ENCODE measurements at regions not wholly inside any gene's neighbourhood (a gene's known extent, or its start where the extent isn't known, plus 50 kb on each side); places are given as distances from the start of the nearest gene placed in this dataset.

- Histone ChIP-seq H3K9me3 (ENCODE audit: insufficient read depth, low read depth, low read length) (no peaks in the 10 kb centered on the region), H3K36me3 (ENCODE audit: insufficient read depth, low read length) (no peaks in the 10 kb centered on the region), H3K9ac (ENCODE audit: low read depth, low read length) (no peak overlapping the region), H3K4me1 (ENCODE audit: insufficient read depth, low read length) (peaks cover 12% of the 10 kb centered on the region), H3K4me3 (ENCODE audit: low read length) (no peak overlapping the region), H3K27me3 (ENCODE audit: insufficient read depth, low read length) (0 out of 2 replicates have a peak, but pooled peaks cover 1% of the 10 kb centered on the region), H3K27ac (ENCODE audit: low read depth, low read length) (no peak overlapping the region)
- 93% methylated on average over 19 of the region's 19 CpGs for WGBS
Observed at GRCh38 chr2:128374711-128375413, 56.2 kb upstream of the HS6ST1 start.

- WGBS = 91% methylated on average over 6 of the region's 7 CpGs
- Histone ChIP-seq H3K27ac (ENCODE audit: low read depth, low read length) (no peak overlapping the region), H3K36me3 (ENCODE audit: insufficient read depth, low read length) (no peaks in the 10 kb centered on the region), H3K27me3 (ENCODE audit: insufficient read depth, low read length) (0 out of 2 replicates have a peak, but pooled peaks cover 5% of the 10 kb centered on the region), H3K4me1 (ENCODE audit: insufficient read depth, low read length) (peaks cover 10% of the 10 kb centered on the region; the same call in 1 of the 2 replicates), H3K9ac (ENCODE audit: low read depth, low read length) (no peak overlapping the region), H3K9me3 (ENCODE audit: insufficient read depth, low read depth, low read length) (no peaks in the 10 kb centered on the region), H3K4me3 (ENCODE audit: low read length) (no peak overlapping the region)
Observed at GRCh38 chr2:128375454-128375853, 56.8 kb upstream of the HS6ST1 start.

- H3K4me3 ChIP-seq (ENCODE audit: low read length) = no peak overlapping the region
- 0 out of 2 replicates have a peak, but pooled peaks cover 5% of the 10 kb centered on the region for H3K27me3 ChIP-seq (ENCODE audit: insufficient read depth, low read length)
- 83% methylated on average over 17 of the region's 17 CpGs for WGBS
- no peak overlapping the region for H3K27ac ChIP-seq (ENCODE audit: low read depth, low read length)
- no peaks in the 10 kb centered on the region for H3K36me3 ChIP-seq (ENCODE audit: insufficient read depth, low read length)
- no peaks in the 10 kb centered on the region for H3K9me3 ChIP-seq (ENCODE audit: insufficient read depth, low read depth, low read length)
- H3K4me1 ChIP-seq (ENCODE audit: insufficient read depth, low read length) = peaks cover 15% of the 10 kb centered on the region; the same call in 1 of the 2 replicates
- H3K9ac ChIP-seq (ENCODE audit: low read depth, low read length) = no peak overlapping the region
Observed at GRCh38 chr2:128376241-128377041, 57.8 kb upstream of the HS6ST1 start.

- WGBS = 93% methylated on average over 16 of the region's 16 CpGs
- Histone ChIP-seq H3K4me3 (ENCODE audit: low read length) (no peak overlapping the region), H3K36me3 (ENCODE audit: insufficient read depth, low read length) (no peaks in the 10 kb centered on the region), H3K27ac (ENCODE audit: low read depth, low read length) (no peak overlapping the region), H3K27me3 (ENCODE audit: insufficient read depth, low read length) (0 out of 2 replicates have a peak, but pooled peaks cover 5% of the 10 kb centered on the region), H3K4me1 (ENCODE audit: insufficient read depth, low read length) (peaks cover 21% of the 10 kb centered on the region; the same call in 1 of the 2 replicates), H3K9ac (ENCODE audit: low read depth, low read length) (no peak overlapping the region), H3K9me3 (ENCODE audit: insufficient read depth, low read depth, low read length) (no peaks in the 10 kb centered on the region)
Observed at GRCh38 chr2:128377071-128377910, 58.6 kb upstream of the HS6ST1 start.

GRCh38 chr2:128378231-128379020 lies 59.8 kb upstream of the HS6ST1 start:
- H3K9ac ChIP-seq (ENCODE audit: low read depth, low read length) = no peak overlapping the region
- no peak overlapping the region for H3K27ac ChIP-seq (ENCODE audit: low read depth, low read length)
- H3K4me1 ChIP-seq (ENCODE audit: insufficient read depth, low read length) = peaks cover 21% of the 10 kb centered on the region; the same call in 1 of the 2 replicates
- no peak overlapping the region for H3K4me3 ChIP-seq (ENCODE audit: low read length)
- no peaks in the 10 kb centered on the region for H3K9me3 ChIP-seq (ENCODE audit: insufficient read depth, low read depth, low read length)
- H3K36me3 ChIP-seq (ENCODE audit: insufficient read depth, low read length) = no peaks in the 10 kb centered on the region
- H3K27me3 ChIP-seq (ENCODE audit: insufficient read depth, low read length) = 0 out of 2 replicates have a peak, but pooled peaks cover 5% of the 10 kb centered on the region
- WGBS = 90% methylated on average over 16 of the region's 16 CpGs

GRCh38 chr2:128379021-128380015 lies 60.6 kb upstream of the HS6ST1 start:
- Histone ChIP-seq H3K4me3 (ENCODE audit: low read length) (no peak overlapping the region), H3K9me3 (ENCODE audit: insufficient read depth, low read depth, low read length) (no peaks in the 10 kb centered on the region), H3K36me3 (ENCODE audit: insufficient read depth, low read length) (no peaks in the 10 kb centered on the region), H3K27ac (ENCODE audit: low read depth, low read length) (no peak overlapping the region), H3K27me3 (ENCODE audit: insufficient read depth, low read length) (0 out of 2 replicates have a peak, but pooled peaks cover 5% of the 10 kb centered on the region), H3K9ac (ENCODE audit: low read depth, low read length) (no peak overlapping the region), H3K4me1 (ENCODE audit: insufficient read depth, low read length) (peaks cover 21% of the 10 kb centered on the region; the same call in 1 of the 2 replicates)
- 56% methylated on average over 21 of the region's 22 CpGs for WGBS

- H3K9me3 ChIP-seq (ENCODE audit: insufficient read depth, low read depth, low read length) = no peaks in the 10 kb centered on the region
- H3K36me3 ChIP-seq (ENCODE audit: insufficient read depth, low read length) = no peaks in the 10 kb centered on the region
- peaks cover 21% of the 10 kb centered on the region; the same call in 1 of the 2 replicates for H3K4me1 ChIP-seq (ENCODE audit: insufficient read depth, low read length)
- WGBS = 91% methylated on average over 27 of the region's 27 CpGs
- H3K4me3 ChIP-seq (ENCODE audit: low read length) = no peak overlapping the region
- no peak overlapping the region for H3K9ac ChIP-seq (ENCODE audit: low read depth, low read length)
- H3K27ac ChIP-seq (ENCODE audit: low read depth, low read length) = no peak overlapping the region
- 0 out of 2 replicates have a peak, but pooled peaks cover 5% of the 10 kb centered on the region for H3K27me3 ChIP-seq (ENCODE audit: insufficient read depth, low read length)
Observed at GRCh38 chr2:128380061-128380889, 61.6 kb upstream of the HS6ST1 start.

- Histone ChIP-seq H3K9me3 (ENCODE audit: insufficient read depth, low read depth, low read length) (no peaks in the 10 kb centered on the region), H3K4me3 (ENCODE audit: low read length) (no peak overlapping the region), H3K27ac (ENCODE audit: low read depth, low read length) (no peak overlapping the region), H3K4me1 (ENCODE audit: insufficient read depth, low read length) (peaks cover 21% of the 10 kb centered on the region; the same call in 1 of the 2 replicates), H3K36me3 (ENCODE audit: insufficient read depth, low read length) (no peaks in the 10 kb centered on the region), H3K27me3 (ENCODE audit: insufficient read depth, low read length) (0 out of 2 replicates have a peak, but pooled peaks cover 5% of the 10 kb centered on the region), H3K9ac (ENCODE audit: low read depth, low read length) (no peak overlapping the region)
- WGBS = 67% methylated on average over 18 of the region's 18 CpGs
Observed at GRCh38 chr2:128380961-128381938, 62.6 kb upstream of the HS6ST1 start.
